ENCODE measurements at regions not wholly inside any gene's neighbourhood (a gene's known extent, or its start where the extent isn't known, plus 50 kb on each side); places are given as distances from the start of the nearest gene placed in this dataset.

DNA sequence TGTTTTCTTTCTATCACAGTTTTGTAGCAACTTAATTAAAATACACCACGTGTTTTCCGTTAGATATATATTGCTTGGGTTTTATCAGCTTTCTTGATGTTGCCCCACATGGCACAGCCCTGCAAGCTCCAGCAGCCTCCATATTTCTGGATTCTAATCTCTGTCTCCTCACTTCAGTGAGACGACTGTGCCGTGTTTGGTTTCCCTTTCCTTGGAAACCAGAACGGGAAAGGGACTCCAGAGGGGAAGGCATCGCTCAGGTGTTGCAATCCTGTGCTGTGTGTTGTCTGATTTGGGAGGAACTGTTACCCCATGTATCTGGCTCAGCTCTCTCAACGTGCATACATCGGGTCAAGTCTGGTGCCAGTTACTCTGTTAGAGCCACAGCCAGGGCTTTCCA, 464.2 kb upstream of the B3GAT1 start:
- no peak overlapping the region for H3K27ac ChIP-seq (ENCODE audit: low read depth, low read length)
- H3K27me3 ChIP-seq (ENCODE audit: insufficient read depth, low read length), result no peaks in the 10 kb centered on the region
- TF ChIP-seq, protein P1, sequence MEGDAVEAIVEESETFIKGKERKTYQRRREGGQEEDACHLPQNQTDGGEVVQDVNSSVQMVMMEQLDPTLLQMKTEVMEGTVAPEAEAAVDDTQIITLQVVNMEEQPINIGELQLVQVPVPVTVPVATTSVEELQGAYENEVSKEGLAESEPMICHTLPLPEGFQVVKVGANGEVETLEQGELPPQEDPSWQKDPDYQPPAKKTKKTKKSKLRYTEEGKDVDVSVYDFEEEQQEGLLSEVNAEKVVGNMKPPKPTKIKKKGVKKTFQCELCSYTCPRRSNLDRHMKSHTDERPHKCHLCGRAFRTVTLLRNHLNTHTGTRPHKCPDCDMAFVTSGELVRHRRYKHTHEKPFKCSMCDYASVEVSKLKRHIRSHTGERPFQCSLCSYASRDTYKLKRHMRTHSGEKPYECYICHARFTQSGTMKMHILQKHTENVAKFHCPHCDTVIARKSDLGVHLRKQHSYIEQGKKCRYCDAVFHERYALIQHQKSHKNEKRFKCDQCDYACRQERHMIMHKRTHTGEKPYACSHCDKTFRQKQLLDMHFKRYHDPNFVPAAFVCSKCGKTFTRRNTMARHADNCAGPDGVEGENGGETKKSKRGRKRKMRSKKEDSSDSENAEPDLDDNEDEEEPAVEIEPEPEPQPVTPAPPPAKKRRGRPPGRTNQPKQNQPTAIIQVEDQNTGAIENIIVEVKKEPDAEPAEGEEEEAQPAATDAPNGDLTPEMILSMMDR (IDR thresholded peaks at IDR 0.05; ENCODE audit: extremely low read depth, low read depth, low read length), result no peak
- no peak for DNase-seq (ENCODE audit: insufficient read length, low spot score, missing footprints)
- H3K4me2 ChIP-seq (ENCODE audit: insufficient read depth, low read length), result no peak overlapping the region
- H3K36me3 ChIP-seq (ENCODE audit: insufficient read depth, low read length), result no peaks in the 10 kb centered on the region
- no peaks in the 10 kb centered on the region for H3K4me1 ChIP-seq (ENCODE audit: insufficient read depth, low read length)
- H4K20me1 ChIP-seq (ENCODE audit: insufficient read depth, low read length), result no peaks in the 10 kb centered on the region
- no peaks in the 10 kb centered on the region for H3K9me3 ChIP-seq (ENCODE audit: low read depth, low read length)
- no peak overlapping the region for H3K4me3 ChIP-seq (ENCODE audit: insufficient read depth, low read length)
- H3K79me2 ChIP-seq (ENCODE audit: insufficient read depth, low read length), result no peaks in the 10 kb centered on the region
- H2AFZ ChIP-seq (ENCODE audit: low read length), result no peak overlapping the region

DNA sequence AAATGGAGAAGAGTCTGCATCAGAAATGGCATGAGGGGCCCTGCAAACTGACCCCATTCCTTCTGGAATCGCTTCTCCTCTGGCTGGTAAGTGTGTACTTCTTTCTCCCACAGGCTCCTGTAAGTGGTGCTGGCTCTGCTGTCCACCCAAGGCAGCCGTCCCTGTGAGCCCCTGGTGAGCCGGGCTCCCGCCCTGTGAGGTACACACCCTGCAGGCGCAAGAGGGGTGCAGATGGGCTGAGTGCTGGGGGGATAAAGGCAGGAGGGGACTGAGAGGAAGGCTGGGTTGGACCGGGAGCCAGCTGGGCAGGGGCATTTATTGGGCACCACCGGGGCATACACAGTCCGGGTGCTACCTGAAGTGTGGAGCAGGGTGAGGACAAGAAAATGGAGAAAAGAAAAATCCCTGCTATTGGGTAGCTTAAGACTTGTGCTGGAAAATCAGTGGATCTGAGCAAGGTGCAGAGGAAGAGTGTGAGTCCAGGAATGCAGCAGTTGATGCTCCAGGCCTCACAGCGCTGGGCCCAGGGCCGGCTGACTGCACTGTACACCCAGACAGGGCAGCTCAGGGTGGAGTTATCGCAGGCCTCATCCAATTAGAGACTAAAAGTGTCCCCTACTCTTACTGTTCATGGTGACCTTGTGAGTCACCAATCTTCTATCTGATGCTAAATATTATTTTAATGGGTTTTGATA, 455.1 kb upstream of the B3GAT1 start:
- Histone ChIP-seq H3K36me3 (ENCODE audit: insufficient read depth, low read length) (no peaks in the 10 kb centered on the region), H3K4me3 (ENCODE audit: insufficient read depth, low read length) (no peak overlapping the region), H3K27me3 (ENCODE audit: insufficient read depth, low read length) (no peaks in the 10 kb centered on the region), H3K79me2 (ENCODE audit: insufficient read depth, low read length) (no peaks in the 10 kb centered on the region), H2AFZ (ENCODE audit: low read length) (no peak overlapping the region), H3K27ac (ENCODE audit: low read depth, low read length) (no peak overlapping the region), H4K20me1 (ENCODE audit: insufficient read depth, low read length) (no peaks in the 10 kb centered on the region), H3K9me3 (ENCODE audit: low read depth, low read length) (no peaks in the 10 kb centered on the region), H3K4me2 (ENCODE audit: insufficient read depth, low read length) (no peak overlapping the region), H3K4me1 (ENCODE audit: insufficient read depth, low read length) (no peaks in the 10 kb centered on the region)
- TF ChIP-seq, protein P1 (IDR thresholded peaks at IDR 0.05; ENCODE audit: extremely low read depth, low read depth, low read length), result no peak
- no peak for DNase-seq (ENCODE audit: insufficient read length, low spot score, missing footprints)

DNA sequence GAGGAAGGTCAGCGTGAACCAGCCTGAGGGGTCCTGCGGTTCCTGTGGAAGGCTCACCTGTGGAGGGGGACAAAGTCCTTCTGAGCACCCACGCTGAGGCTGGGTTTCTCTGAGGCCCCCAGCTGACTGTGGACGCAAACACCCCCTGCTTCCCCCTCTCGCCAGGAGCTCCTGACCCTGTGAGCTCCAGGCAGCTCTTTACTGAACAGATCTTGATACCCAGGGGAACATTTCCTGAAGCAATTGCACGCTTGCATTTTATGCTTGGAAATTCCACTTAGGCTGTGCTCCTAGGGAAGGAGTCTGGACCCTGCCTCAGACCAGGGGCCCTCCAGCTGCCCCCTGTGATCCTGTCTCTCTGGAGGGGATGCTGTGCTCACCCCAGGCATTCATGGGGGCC, 454.2 kb upstream of the B3GAT1 start:
- H3K4me3 ChIP-seq (ENCODE audit: insufficient read depth, low read length), result no peak overlapping the region
- no peak overlapping the region for H2AFZ ChIP-seq (ENCODE audit: low read length)
- no peak overlapping the region for H3K27ac ChIP-seq (ENCODE audit: low read depth, low read length)
- H3K27me3 ChIP-seq (ENCODE audit: insufficient read depth, low read length), result no peaks in the 10 kb centered on the region
- H4K20me1 ChIP-seq (ENCODE audit: insufficient read depth, low read length), result no peaks in the 10 kb centered on the region
- H3K79me2 ChIP-seq (ENCODE audit: insufficient read depth, low read length), result no peaks in the 10 kb centered on the region
- no peak overlapping the region for H3K4me2 ChIP-seq (ENCODE audit: insufficient read depth, low read length)
- TF ChIP-seq, protein P1 (IDR thresholded peaks at IDR 0.05; ENCODE audit: extremely low read depth, low read depth, low read length), result no peak
- DNase-seq (ENCODE audit: insufficient read length, low spot score, missing footprints), result no peak
- H3K36me3 ChIP-seq (ENCODE audit: insufficient read depth, low read length), result no peaks in the 10 kb centered on the region
- H3K4me1 ChIP-seq (ENCODE audit: insufficient read depth, low read length), result no peaks in the 10 kb centered on the region
- no peaks in the 10 kb centered on the region for H3K9me3 ChIP-seq (ENCODE audit: low read depth, low read length)

DNA sequence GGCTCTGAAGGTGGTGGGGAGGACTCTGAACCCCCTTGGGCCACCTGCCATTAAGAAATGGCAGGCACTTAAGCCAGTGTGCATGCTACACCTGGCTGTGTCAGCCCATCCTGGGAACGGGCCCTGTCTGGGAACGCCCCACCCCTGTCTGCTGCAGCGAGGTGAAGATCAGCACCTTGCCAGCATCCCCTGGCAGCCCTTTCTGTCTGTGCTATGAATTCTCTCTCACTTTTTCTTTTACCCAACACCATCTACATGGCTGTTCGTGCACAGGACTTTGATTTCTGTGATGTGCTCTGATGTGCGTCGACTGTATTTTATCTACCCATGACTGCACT, 452.9 kb upstream of the B3GAT1 start:
- TF ChIP-seq, protein P1 (IDR thresholded peaks at IDR 0.05; ENCODE audit: extremely low read depth, low read depth, low read length), result no peak
- no peaks in the 10 kb centered on the region for H3K79me2 ChIP-seq (ENCODE audit: insufficient read depth, low read length)

More for the DNA sequence above, 452.9 kb upstream of the B3GAT1 start:
- Histone ChIP-seq H3K4me2 (ENCODE audit: insufficient read depth, low read length) (no peak overlapping the region), H3K27ac (ENCODE audit: low read depth, low read length) (no peak overlapping the region), H3K27me3 (ENCODE audit: insufficient read depth, low read length) (no peaks in the 10 kb centered on the region), H4K20me1 (ENCODE audit: insufficient read depth, low read length) (no peaks in the 10 kb centered on the region), H2AFZ (ENCODE audit: low read length) (no peak overlapping the region), H3K36me3 (ENCODE audit: insufficient read depth, low read length) (no peaks in the 10 kb centered on the region), H3K4me1 (ENCODE audit: insufficient read depth, low read length) (no peaks in the 10 kb centered on the region), H3K9me3 (ENCODE audit: low read depth, low read length) (no peaks in the 10 kb centered on the region), H3K4me3 (ENCODE audit: insufficient read depth, low read length) (no peak overlapping the region)
- no peak for DNase-seq (ENCODE audit: insufficient read length, low spot score, missing footprints)

Measured in osteoblast (primary cell).